WTC11 (cell line): ENCODE measurements at regions not wholly inside any gene's neighbourhood (a gene's known extent, or its start where the extent isn't known, plus 50 kb on each side); places are given as distances from the start of the nearest gene placed in this dataset.

Experiments
- ATAC-seq: fragments of 200-7000 bp; cut with Tn5 transposase; 2 replicates; pipeline ENCODE4 v1.10.0; 2021; ENCODE audit warnings: mild to moderate bottlenecking, moderate library complexity
- CTCF ChIA-PET: fragments of 300-600 bp; sonication (Branson Sonifier 250); formaldehyde crosslinking; loops from one replicate; lab custom pipeline; 2021; ENCODE audit warnings: antibody characterized with exemption; lab: Charles Lee
- POLR2A ChIA-PET: fragments of 350-600 bp; sonication (Branson Sonifier 250); formaldehyde crosslinking; loops from one replicate; lab custom pipeline; 2021; ENCODE audit warnings: antibody characterized with exemption; lab: Charles Lee
- DNase-seq: peaks from one replicate; pipeline ENCODE4 v3.0.0; 2021; ENCODE audit warnings: low spot score
- H3K27ac Mint-ChIP-seq: 2 replicates; pipeline ENCODE4 v1.8.0; 2021; ENCODE audit warnings: mixed read lengths
- H3K27me3 Mint-ChIP-seq: 2 replicates; pipeline ENCODE4 v1.8.0; 2021; ENCODE audit warnings: low read depth, mild to moderate bottlenecking, moderate library complexity, mixed read lengths
- H3K36me3 Mint-ChIP-seq: 2 replicates; pipeline ENCODE4 v1.8.0; 2021; ENCODE audit warnings: mixed read lengths
- H3K4me1 Mint-ChIP-seq: 2 replicates; pipeline ENCODE4 v1.8.0; 2022; ENCODE audit warnings: mixed read lengths
- H3K4me3 Mint-ChIP-seq: 2 replicates; pipeline ENCODE4 v1.8.0; 2021; ENCODE audit warnings: mild to moderate bottlenecking, moderate library complexity, mixed read lengths
- H3K9me3 Mint-ChIP-seq: 2 replicates; pipeline ENCODE4 v1.8.0; 2021; ENCODE audit warnings: mixed read lengths
- ATF1 ChIP-seq: sonication (generic); formaldehyde crosslinking; IDR thresholded peaks from 2 replicates; pipeline ENCODE4 v1.8.1; 2023; ENCODE audit warnings: mild to moderate bottlenecking, moderate library complexity, missing genetic modification reagents
- ETV6 ChIP-seq: sonication (generic); formaldehyde crosslinking; IDR thresholded peaks from 2 replicates; pipeline ENCODE4 v1.8.1; 2022; ENCODE audit warnings: mild to moderate bottlenecking, missing genetic modification reagents
- FOXK1 ChIP-seq: sonication (generic); formaldehyde crosslinking; IDR thresholded peaks from 2 replicates; pipeline ENCODE4 v1.8.0; 2022; ENCODE audit warnings: mild to moderate bottlenecking, moderate library complexity, missing genetic modification reagents
- GTF2I ChIP-seq: fragments of 250-450 bp; sonication (Bioruptor Pico); conservative IDR thresholded peaks from 2 replicates; pipeline ENCODE4 v1.4.0; 2021; ENCODE audit warnings: mild to moderate bottlenecking
- JUN ChIP-seq: sonication (generic); formaldehyde crosslinking; IDR thresholded peaks from 2 replicates; pipeline ENCODE4 v1.8.0; 2023; ENCODE audit warnings: mild to moderate bottlenecking, missing genetic modification reagents
- MXD4 ChIP-seq: fragments of 250-450 bp; sonication (Bioruptor Pico); IDR thresholded peaks from 2 replicates; pipeline ENCODE4 v1.8.0; 2021; ENCODE audit warnings: mild to moderate bottlenecking, moderate library complexity, borderline replicate concordance
- NFE2L1 ChIP-seq: sonication (generic); formaldehyde crosslinking; IDR thresholded peaks from 2 replicates; pipeline ENCODE4 v1.8.1; 2023; ENCODE audit warnings: missing genetic modification reagents
- NFYB ChIP-seq: sonication (generic); formaldehyde crosslinking; conservative IDR thresholded peaks from 2 replicates; pipeline ENCODE4 v1.8.0; 2022; ENCODE audit warnings: low read depth, missing genetic modification reagents
- NR1H2 ChIP-seq: sonication (generic); formaldehyde crosslinking; IDR thresholded peaks from 2 replicates; pipeline ENCODE4 v1.9.0; 2021; ENCODE audit warnings: mild to moderate bottlenecking, moderate library complexity, missing genetic modification reagents
- NR2C2 ChIP-seq: sonication (generic); formaldehyde crosslinking; IDR thresholded peaks from 2 replicates; pipeline ENCODE4 v1.8.0; 2022; ENCODE audit warnings: mild to moderate bottlenecking, missing genetic modification reagents
- SOX15 ChIP-seq: fragments of 250-450 bp; sonication (Bioruptor Pico); IDR thresholded peaks from 2 replicates; pipeline ENCODE4 v1.9.0; 2021; ENCODE audit warnings: mild to moderate bottlenecking
- TEAD1 ChIP-seq: sonication (generic); formaldehyde crosslinking; IDR thresholded peaks from 2 replicates; pipeline ENCODE4 v1.8.0; 2022; ENCODE audit warnings: mild to moderate bottlenecking, missing genetic modification reagents
- TP53 ChIP-seq: sonication (generic); formaldehyde crosslinking; IDR thresholded peaks from 2 replicates; pipeline ENCODE4 v1.8.1; 2023; ENCODE audit warnings: mild to moderate bottlenecking, missing genetic modification reagents
- ZNF121 ChIP-seq: sonication (generic); formaldehyde crosslinking; IDR thresholded peaks from 2 replicates; pipeline ENCODE4 v1.8.0; 2023; ENCODE audit warnings: missing genetic modification reagents
- ZNF423 ChIP-seq: fragments of 250-450 bp; sonication (Bioruptor Pico); IDR thresholded peaks from 2 replicates; pipeline ENCODE4 v2.1.2; 2022; ENCODE audit warnings: mild to moderate bottlenecking, moderate library complexity
- ZNF671 ChIP-seq: fragments of 250-450 bp; sonication (Bioruptor Pico); IDR thresholded peaks from 2 replicates; pipeline ENCODE4 v1.8.0; 2021; ENCODE audit warnings: mild to moderate bottlenecking
- TF ChIP-seq, protein P1 (sequence below): sonication (generic); formaldehyde crosslinking; IDR thresholded peaks from 2 replicates; pipeline ENCODE4 v1.8.1; 2023; ENCODE audit warnings: mild to moderate bottlenecking, missing genetic modification reagents, moderate library complexity
- TF ChIP-seq, protein P2 (sequence below): sonication (generic); formaldehyde crosslinking; IDR thresholded peaks from 2 replicates; pipeline ENCODE4 v1.8.1; 2023; ENCODE audit warnings: mild to moderate bottlenecking, moderate library complexity, missing genetic modification reagents
- TF ChIP-seq, protein P3 (sequence below): fragments of 250-450 bp; sonication (Bioruptor Pico); IDR thresholded peaks from 2 replicates; pipeline ENCODE4 v1.9.0; 2021; ENCODE audit warnings: mild to moderate bottlenecking, borderline replicate concordance
- TF ChIP-seq, protein P4 (sequence below): fragments of 250-450 bp; sonication (Bioruptor Pico); IDR thresholded peaks from 2 replicates; pipeline ENCODE4 v1.9.0; 2021; ENCODE audit warnings: mild to moderate bottlenecking
- TF ChIP-seq, protein P5 (sequence below): sonication (generic); formaldehyde crosslinking; IDR thresholded peaks from 2 replicates; pipeline ENCODE4 v1.8.0; 2023; ENCODE audit warnings: mild to moderate bottlenecking, missing genetic modification reagents
- TF ChIP-seq, protein P6 (sequence below): fragments of 250-450 bp; sonication (Bioruptor Pico); IDR thresholded peaks from 2 replicates; pipeline ENCODE4 v1.9.0; 2021; ENCODE audit warnings: moderate library complexity, mild to moderate bottlenecking, inconsistent platforms, borderline replicate concordance
- TF ChIP-seq, protein P7 (sequence below): sonication (generic); formaldehyde crosslinking; IDR thresholded peaks from 2 replicates; pipeline ENCODE4 v1.8.1; 2022; ENCODE audit warnings: low read depth, mild to moderate bottlenecking, moderate library complexity, missing genetic modification reagents, borderline replicate concordance

DNA sequence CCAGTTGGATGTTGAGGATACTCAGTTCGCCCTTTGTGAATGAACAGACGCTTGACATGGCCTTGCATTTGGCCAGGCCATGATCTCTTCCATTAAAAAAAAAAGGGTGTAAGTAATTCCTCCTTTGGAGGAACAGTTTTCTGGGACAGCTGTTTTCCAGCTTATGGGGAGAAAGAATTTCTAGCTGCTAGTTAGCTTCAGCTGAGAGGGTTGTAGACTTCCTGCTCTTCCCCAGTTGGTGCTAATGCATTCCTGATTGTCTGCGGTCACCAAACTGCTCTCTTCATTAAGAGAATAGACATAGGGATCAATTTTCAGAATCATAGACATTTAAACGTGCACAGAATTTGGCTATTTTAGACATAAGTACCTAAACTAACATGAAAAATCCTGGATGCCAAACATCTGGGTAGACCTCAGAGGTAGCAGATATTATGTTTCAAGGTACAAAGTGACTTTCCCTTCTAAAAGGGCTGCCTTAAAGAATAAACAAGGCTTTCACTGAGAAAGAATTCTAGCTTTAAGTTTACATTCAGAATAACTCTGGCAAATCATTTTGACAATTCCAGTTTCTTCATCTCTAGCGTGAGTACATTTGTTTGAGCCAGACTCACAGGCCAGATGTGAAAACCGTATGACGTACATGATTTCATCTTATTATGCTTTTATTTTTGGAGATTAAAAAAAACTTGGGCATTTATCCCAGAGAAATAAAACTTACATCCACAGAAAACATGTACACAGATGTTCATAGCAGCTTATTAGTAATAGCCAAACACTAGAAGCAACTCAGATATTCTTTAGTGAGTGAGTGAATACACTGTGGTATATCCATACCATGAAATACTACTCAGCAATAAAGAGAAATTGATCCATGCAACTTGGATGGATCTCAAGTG, 71.2 kb downstream of the MAIP1 start (continued):
- TF ChIP-seq, protein P1, sequence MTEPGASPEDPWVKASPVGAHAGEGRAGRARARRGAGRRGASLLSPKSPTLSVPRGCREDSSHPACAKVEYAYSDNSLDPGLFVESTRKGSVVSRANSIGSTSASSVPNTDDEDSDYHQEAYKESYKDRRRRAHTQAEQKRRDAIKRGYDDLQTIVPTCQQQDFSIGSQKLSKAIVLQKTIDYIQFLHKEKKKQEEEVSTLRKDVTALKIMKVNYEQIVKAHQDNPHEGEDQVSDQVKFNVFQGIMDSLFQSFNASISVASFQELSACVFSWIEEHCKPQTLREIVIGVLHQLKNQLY (CRISPR knock-in tag) = no peak

DNA sequence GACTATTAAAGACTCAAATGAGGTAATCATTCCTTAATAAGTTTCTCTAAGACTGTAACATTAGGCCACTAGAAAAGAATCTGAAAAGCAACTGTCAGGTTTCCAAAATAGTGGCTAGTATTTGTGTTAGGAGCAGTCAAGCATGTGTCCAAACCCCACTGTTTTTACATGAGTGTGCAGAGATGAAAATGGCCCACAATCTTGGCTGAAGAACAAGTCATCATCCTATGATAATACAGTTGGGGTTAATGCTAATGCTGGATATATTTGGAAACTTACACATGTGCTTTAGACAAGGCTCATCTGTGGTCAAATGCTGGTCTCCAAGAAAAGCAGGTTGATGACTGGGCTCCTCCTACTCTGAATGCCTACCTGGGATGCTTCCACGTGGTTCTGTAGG, 73.6 kb downstream of the MAIP1 start:
- ATAC-seq (no peak), DNase-seq (no peak)
- no peak overlapping the region for H3K27ac Mint-ChIP-seq
- no peaks in the 10 kb centered on the region for H3K36me3 Mint-ChIP-seq
- H3K4me1 Mint-ChIP-seq = peaks cover 11% of the 10 kb centered on the region
- H3K4me3 Mint-ChIP-seq = no peak overlapping the region
- peaks cover 20% of the 10 kb centered on the region for H3K9me3 Mint-ChIP-seq
- ChIA-PET POLR2A (no interaction called here), CTCF (no interaction called here)
- no peaks in the 10 kb centered on the region for H3K27me3 Mint-ChIP-seq
- TF ChIP-seq TP53 (CRISPR knock-in tag) (no peak), ZNF423 (CRISPR knock-in tag) (no peak), ZNF121 (CRISPR knock-in tag) (no peak), NFYB (CRISPR knock-in tag) (no peak), NR2C2 (CRISPR knock-in tag) (no peak), JUN (no peak), TEAD1 (no peak), NFE2L1 (no peak), ATF1 (CRISPR knock-in tag) (no peak)
- TF ChIP-seq, protein P2, sequence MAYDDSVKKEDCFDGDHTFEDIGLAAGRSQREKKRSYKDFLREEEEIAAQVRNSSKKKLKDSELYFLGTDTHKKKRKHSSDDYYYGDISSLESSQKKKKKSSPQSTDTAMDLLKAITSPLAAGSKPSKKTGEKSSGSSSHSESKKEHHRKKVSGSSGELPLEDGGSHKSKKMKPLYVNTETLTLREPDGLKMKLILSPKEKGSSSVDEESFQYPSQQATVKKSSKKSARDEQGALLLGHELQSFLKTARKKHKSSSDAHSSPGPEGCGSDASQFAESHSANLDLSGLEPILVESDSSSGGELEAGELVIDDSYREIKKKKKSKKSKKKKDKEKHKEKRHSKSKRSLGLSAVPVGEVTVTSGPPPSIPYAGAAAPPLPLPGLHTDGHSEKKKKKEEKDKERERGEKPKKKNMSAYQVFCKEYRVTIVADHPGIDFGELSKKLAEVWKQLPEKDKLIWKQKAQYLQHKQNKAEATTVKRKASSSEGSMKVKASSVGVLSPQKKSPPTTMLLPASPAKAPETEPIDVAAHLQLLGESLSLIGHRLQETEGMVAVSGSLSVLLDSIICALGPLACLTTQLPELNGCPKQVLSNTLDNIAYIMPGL (CRISPR knock-in tag) = no peak

DNA sequence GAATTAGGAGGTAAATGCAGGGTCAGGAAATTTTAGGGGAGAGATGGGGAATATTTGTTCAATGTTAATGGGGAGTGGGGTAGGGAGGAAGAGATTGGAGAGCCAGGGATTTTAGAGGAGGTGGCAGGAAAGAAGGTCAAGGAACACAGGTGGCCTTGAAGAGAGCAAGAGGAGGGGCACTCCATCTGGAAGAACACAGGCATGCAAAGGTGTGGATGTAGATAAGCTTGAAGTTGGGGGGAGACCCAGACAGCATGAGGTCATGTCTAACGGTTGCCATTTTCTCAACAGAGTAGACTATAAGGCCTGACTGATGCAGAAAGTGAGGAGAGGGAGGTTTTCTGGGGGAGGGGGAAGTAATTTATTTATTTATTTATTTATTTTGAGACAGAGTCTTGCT, 77.5 kb downstream of the MAIP1 start:
- H3K27me3 Mint-ChIP-seq = no peaks in the 10 kb centered on the region
- H3K9me3 Mint-ChIP-seq = peaks cover 6% of the 10 kb centered on the region; the same call in 1 of the 2 replicates
- ChIA-PET CTCF (no interaction called here), POLR2A (no interaction called here)
- no peak overlapping the region for H3K4me3 Mint-ChIP-seq
- ATAC-seq = no peak
- DNase-seq = no peak
- H3K36me3 Mint-ChIP-seq = no peaks in the 10 kb centered on the region
- peak overlapping the region; percentile 8; the same call in 1 of the 2 replicates for H3K27ac Mint-ChIP-seq
- H3K4me1 Mint-ChIP-seq = no peaks in the 10 kb centered on the region
- no peak for TF ChIP-seq SOX15 (CRISPR knock-in tag)
- TF ChIP-seq MXD4 = no peak
- TF ChIP-seq, protein P3, sequence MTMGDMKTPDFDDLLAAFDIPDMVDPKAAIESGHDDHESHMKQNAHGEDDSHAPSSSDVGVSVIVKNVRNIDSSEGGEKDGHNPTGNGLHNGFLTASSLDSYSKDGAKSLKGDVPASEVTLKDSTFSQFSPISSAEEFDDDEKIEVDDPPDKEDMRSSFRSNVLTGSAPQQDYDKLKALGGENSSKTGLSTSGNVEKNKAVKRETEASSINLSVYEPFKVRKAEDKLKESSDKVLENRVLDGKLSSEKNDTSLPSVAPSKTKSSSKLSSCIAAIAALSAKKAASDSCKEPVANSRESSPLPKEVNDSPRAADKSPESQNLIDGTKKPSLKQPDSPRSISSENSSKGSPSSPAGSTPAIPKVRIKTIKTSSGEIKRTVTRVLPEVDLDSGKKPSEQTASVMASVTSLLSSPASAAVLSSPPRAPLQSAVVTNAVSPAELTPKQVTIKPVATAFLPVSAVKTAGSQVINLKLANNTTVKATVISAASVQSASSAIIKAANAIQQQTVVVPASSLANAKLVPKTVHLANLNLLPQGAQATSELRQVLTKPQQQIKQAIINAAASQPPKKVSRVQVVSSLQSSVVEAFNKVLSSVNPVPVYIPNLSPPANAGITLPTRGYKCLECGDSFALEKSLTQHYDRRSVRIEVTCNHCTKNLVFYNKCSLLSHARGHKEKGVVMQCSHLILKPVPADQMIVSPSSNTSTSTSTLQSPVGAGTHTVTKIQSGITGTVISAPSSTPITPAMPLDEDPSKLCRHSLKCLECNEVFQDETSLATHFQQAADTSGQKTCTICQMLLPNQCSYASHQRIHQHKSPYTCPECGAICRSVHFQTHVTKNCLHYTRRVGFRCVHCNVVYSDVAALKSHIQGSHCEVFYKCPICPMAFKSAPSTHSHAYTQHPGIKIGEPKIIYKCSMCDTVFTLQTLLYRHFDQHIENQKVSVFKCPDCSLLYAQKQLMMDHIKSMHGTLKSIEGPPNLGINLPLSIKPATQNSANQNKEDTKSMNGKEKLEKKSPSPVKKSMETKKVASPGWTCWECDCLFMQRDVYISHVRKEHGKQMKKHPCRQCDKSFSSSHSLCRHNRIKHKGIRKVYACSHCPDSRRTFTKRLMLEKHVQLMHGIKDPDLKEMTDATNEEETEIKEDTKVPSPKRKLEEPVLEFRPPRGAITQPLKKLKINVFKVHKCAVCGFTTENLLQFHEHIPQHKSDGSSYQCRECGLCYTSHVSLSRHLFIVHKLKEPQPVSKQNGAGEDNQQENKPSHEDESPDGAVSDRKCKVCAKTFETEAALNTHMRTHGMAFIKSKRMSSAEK (CRISPR knock-in tag) = no peak
- TF ChIP-seq, protein P4, sequence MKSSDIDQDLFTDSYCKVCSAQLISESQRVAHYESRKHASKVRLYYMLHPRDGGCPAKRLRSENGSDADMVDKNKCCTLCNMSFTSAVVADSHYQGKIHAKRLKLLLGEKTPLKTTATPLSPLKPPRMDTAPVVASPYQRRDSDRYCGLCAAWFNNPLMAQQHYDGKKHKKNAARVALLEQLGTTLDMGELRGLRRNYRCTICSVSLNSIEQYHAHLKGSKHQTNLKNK (CRISPR knock-in tag) = no peak
- TF ChIP-seq, protein P5, sequence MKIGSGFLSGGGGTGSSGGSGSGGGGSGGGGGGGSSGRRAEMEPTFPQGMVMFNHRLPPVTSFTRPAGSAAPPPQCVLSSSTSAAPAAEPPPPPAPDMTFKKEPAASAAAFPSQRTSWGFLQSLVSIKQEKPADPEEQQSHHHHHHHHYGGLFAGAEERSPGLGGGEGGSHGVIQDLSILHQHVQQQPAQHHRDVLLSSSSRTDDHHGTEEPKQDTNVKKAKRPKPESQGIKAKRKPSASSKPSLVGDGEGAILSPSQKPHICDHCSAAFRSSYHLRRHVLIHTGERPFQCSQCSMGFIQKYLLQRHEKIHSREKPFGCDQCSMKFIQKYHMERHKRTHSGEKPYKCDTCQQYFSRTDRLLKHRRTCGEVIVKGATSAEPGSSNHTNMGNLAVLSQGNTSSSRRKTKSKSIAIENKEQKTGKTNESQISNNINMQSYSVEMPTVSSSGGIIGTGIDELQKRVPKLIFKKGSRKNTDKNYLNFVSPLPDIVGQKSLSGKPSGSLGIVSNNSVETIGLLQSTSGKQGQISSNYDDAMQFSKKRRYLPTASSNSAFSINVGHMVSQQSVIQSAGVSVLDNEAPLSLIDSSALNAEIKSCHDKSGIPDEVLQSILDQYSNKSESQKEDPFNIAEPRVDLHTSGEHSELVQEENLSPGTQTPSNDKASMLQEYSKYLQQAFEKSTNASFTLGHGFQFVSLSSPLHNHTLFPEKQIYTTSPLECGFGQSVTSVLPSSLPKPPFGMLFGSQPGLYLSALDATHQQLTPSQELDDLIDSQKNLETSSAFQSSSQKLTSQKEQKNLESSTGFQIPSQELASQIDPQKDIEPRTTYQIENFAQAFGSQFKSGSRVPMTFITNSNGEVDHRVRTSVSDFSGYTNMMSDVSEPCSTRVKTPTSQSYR = no peak
- no peak for TF ChIP-seq NR1H2 (CRISPR knock-in tag)
- TF ChIP-seq ETV6 (CRISPR knock-in tag) = no peak
- no peak for TF ChIP-seq GTF2I
- TF ChIP-seq, protein P6, sequence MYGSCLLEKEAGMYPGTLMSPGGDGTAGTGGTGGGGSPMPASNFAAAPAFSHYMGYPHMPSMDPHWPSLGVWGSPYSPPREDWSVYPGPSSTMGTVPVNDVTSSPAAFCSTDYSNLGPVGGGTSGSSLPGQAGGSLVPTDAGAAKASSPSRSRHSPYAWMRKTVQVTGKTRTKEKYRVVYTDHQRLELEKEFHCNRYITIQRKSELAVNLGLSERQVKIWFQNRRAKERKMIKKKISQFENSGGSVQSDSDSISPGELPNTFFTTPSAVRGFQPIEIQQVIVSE = no peak
- TF ChIP-seq FOXK1 = no peak
- TF ChIP-seq, protein P7, sequence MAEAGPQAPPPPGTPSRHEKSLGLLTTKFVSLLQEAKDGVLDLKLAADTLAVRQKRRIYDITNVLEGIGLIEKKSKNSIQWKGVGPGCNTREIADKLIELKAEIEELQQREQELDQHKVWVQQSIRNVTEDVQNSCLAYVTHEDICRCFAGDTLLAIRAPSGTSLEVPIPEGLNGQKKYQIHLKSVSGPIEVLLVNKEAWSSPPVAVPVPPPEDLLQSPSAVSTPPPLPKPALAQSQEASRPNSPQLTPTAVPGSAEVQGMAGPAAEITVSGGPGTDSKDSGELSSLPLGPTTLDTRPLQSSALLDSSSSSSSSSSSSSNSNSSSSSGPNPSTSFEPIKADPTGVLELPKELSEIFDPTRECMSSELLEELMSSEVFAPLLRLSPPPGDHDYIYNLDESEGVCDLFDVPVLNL (CRISPR knock-in tag) = no peak
- TF ChIP-seq ZNF671 = no peak
